GM13977 (cell line): ENCODE measurements at regions not wholly inside any gene's neighbourhood (a gene's known extent, or its start where the extent isn't known, plus 50 kb on each side); places are given as distances from the start of the nearest gene placed in this dataset.

Experiments used
- DNase-seq: peaks from one replicate; pipeline ENCODE4 v3.0.0; 2012; ENCODE audit warnings: low spot score
- CTCF ChIP-seq: IDR thresholded peaks from 2 replicates; pipeline ENCODE4 v1.5.1; 2012; ENCODE audit warnings: mild to moderate bottlenecking, control low read depth; ENCODE audit not compliant: insufficient read depth; ENCODE audit errors: extremely low read depth, missing control alignments
- in situ Hi-C: fragments of 300-500 bp; cut with MboI; formaldehyde crosslinking; loops from one replicate; pipeline ENCODE4 v1.12.0; 2022; ENCODE audit warnings: low sequenced_read_pairs, low pct_unique_long_range_greater_than_20kb, mixed read lengths, inconsistent platforms; ENCODE audit not compliant: unreplicated experiment

- in situ Hi-C loops: no loop called here
- no peak for DNase-seq
- TF ChIP-seq CTCF: no peak
Measured at GRCh38 chr22:47784991-47785390, 1022.5 kb downstream of the TBC1D22A start.

GRCh38 chr22:47784367-47784983 lies 1022.0 kb downstream of the TBC1D22A start:
- no peak for DNase-seq
- no peak for TF ChIP-seq CTCF
- in situ Hi-C loops: no loop called here

GRCh38 chr22:47783433-47784366 lies 1021.2 kb downstream of the TBC1D22A start:
- in situ Hi-C loops: no loop called here
- no peak for TF ChIP-seq CTCF
- DNase-seq: no peak

- no peak for TF ChIP-seq CTCF
- DNase-seq: no peak
- in situ Hi-C loops: no loop called here
Measured at GRCh38 chr22:47782328-47783075, 1020.1 kb downstream of the TBC1D22A start.

- DNase-seq: no peak
- in situ Hi-C loops: no loop called here
- no peak for TF ChIP-seq CTCF
Measured at GRCh38 chr22:47781427-47782111, 1019.1 kb downstream of the TBC1D22A start.

GRCh38 chr22:47781024-47781423 lies 1018.6 kb downstream of the TBC1D22A start:
- in situ Hi-C loops: no loop called here
- no peak for TF ChIP-seq CTCF
- DNase-seq: no peak
